GM21367 (cell line): ENCODE measurements at regions not wholly inside any gene's neighbourhood (a gene's known extent, or its start where the extent isn't known, plus 50 kb on each side); places are given as distances from the start of the nearest gene placed in this dataset.

Source experiments
- ATAC-seq: cut with Tn5 transposase; IDR thresholded peaks from one replicate; pipeline ENCODE4 v1.9.1; 2021; ENCODE audit not compliant: unreplicated experiment

- ATAC-seq: no peak
These were observed 146.0 kb downstream of the FOXA2 start for GRCh38 chr20:22438346-22438745.

GRCh38 chr20:22437354-22437753 is 147.0 kb downstream of the FOXA2 start:
- ATAC-seq: no peak

- ATAC-seq: no peak
These were observed 153.0 kb downstream of the FOXA2 start for GRCh38 chr20:22431419-22431818.

- no peak for ATAC-seq
These were observed 153.6 kb downstream of the FOXA2 start for GRCh38 chr20:22430746-22431168.

- ATAC-seq: no peak
These were observed 154.1 kb downstream of the FOXA2 start for GRCh38 chr20:22430154-22430745.

- ATAC-seq: no peak
These were observed 154.9 kb downstream of the FOXA2 start for GRCh38 chr20:22429175-22430153.

- no peak for ATAC-seq
These were observed 156.3 kb downstream of the FOXA2 start for GRCh38 chr20:22428051-22428450.

GRCh38 chr20:22426772-22427171 is 157.6 kb downstream of the FOXA2 start:
- no peak for ATAC-seq

GRCh38 chr20:22425344-22426295 is 158.8 kb downstream of the FOXA2 start:
- ATAC-seq: no peak

GRCh38 chr20:22423190-22423832 is 161.1 kb downstream of the FOXA2 start:
- no peak for ATAC-seq

GRCh38 chr20:22420116-22420598 is 164.2 kb downstream of the FOXA2 start:
- no peak for ATAC-seq

- ATAC-seq: no peak
These were observed 165.6 kb downstream of the FOXA2 start for GRCh38 chr20:22418738-22419137.

GRCh38 chr20:22414305-22414742 is 170.0 kb downstream of the FOXA2 start:
- no peak for ATAC-seq

GRCh38 chr20:22412977-22413868 is 171.1 kb downstream of the FOXA2 start:
- no peak for ATAC-seq

- no peak for ATAC-seq
These were observed 172.5 kb downstream of the FOXA2 start for GRCh38 chr20:22411627-22412450.

GRCh38 chr20:22411286-22411626 is 173.1 kb downstream of the FOXA2 start:
- no peak for ATAC-seq

GRCh38 chr20:22410556-22411130 is 173.7 kb downstream of the FOXA2 start:
- no peak for ATAC-seq
